ENCODE measurements at regions not wholly inside any gene's neighbourhood (a gene's known extent, or its start where the extent isn't known, plus 50 kb on each side); places are given as distances from the start of the nearest gene placed in this dataset.

DNA sequence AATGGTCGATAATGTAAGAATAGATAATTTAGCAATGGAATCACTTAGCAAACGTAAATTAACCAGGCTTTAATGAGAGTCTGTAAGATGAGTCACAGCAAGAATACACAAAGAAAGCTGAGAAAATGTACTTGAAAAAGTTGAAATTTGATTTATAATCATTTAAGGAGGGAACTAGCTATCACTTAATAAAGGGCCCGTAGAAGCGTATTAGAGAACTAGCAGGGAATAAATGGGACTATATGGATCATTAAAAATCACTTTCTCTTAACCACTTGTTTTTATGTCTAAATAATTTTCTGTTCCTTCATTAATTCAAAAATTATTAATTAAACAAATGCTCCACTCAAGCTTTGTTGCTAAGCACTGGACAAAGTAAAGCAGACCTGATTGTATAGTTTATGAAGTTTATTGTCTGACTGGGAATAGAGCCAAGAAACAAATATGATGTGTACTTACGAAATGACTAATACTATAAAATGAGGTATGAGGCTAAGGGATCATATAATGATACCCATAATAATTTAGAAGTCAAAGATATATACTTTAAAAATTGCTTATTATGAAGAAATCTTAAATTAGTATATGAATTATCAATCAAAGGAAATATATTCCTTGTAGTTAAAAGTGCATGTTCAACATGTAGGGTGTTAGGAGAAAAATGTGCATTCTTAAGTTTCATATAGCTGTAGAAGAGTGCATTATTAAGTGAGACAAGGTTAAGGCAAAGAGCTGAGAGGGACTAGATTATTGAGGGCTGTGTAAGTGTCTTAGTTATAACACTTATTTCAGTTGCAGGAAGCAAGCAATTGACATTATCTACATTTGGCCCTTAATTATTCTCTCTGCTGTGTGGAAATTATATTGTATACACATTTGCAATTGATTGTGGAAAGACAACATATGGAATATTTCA lies 196.8 kb downstream of the PRDM9 start:
- TF ChIP-seq, protein P1, sequence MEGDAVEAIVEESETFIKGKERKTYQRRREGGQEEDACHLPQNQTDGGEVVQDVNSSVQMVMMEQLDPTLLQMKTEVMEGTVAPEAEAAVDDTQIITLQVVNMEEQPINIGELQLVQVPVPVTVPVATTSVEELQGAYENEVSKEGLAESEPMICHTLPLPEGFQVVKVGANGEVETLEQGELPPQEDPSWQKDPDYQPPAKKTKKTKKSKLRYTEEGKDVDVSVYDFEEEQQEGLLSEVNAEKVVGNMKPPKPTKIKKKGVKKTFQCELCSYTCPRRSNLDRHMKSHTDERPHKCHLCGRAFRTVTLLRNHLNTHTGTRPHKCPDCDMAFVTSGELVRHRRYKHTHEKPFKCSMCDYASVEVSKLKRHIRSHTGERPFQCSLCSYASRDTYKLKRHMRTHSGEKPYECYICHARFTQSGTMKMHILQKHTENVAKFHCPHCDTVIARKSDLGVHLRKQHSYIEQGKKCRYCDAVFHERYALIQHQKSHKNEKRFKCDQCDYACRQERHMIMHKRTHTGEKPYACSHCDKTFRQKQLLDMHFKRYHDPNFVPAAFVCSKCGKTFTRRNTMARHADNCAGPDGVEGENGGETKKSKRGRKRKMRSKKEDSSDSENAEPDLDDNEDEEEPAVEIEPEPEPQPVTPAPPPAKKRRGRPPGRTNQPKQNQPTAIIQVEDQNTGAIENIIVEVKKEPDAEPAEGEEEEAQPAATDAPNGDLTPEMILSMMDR (conservative IDR thresholded peaks at IDR 0.05 in 1 of 2, IDR thresholded peaks at IDR 0.05 in 1 of 2; ENCODE audit: low read depth in 1 of 2, low read length in 2 of 2), result no peak
- TF ChIP-seq EZH2 (IDR thresholded peaks at IDR 0.05; ENCODE audit: low read length, missing control alignments), result no peak

Data from fibroblast of lung (primary cell).